ENCODE measurements at regions not wholly inside any gene's neighbourhood (a gene's known extent, or its start where the extent isn't known, plus 50 kb on each side); places are given as distances from the start of the nearest gene placed in this dataset.
A peak's percentile ranks its signal among the peaks of the same experiment; 100 is the strongest.

GRCh38 chr11:69903211-69903610, 84.0 kb upstream of the FGF3 start:
- POLR2A ChIA-PET, result no interaction called here
- H3K27me3 Mint-ChIP-seq, result peaks cover 4 to 54% (median 39%) of the 10 kb centered on the region in 5 donors
- H3K27ac Mint-ChIP-seq, result no peak overlapping the region
- DNase-seq (no peak), ATAC-seq (no peak)
- no peaks in the 10 kb centered on the region for H3K4me1 Mint-ChIP-seq
- no peaks in the 10 kb centered on the region for H3K9me3 Mint-ChIP-seq
- no peaks in the 10 kb centered on the region for H3K36me3 Mint-ChIP-seq
- no peak overlapping the region for H3K4me3 Mint-ChIP-seq

DNA sequence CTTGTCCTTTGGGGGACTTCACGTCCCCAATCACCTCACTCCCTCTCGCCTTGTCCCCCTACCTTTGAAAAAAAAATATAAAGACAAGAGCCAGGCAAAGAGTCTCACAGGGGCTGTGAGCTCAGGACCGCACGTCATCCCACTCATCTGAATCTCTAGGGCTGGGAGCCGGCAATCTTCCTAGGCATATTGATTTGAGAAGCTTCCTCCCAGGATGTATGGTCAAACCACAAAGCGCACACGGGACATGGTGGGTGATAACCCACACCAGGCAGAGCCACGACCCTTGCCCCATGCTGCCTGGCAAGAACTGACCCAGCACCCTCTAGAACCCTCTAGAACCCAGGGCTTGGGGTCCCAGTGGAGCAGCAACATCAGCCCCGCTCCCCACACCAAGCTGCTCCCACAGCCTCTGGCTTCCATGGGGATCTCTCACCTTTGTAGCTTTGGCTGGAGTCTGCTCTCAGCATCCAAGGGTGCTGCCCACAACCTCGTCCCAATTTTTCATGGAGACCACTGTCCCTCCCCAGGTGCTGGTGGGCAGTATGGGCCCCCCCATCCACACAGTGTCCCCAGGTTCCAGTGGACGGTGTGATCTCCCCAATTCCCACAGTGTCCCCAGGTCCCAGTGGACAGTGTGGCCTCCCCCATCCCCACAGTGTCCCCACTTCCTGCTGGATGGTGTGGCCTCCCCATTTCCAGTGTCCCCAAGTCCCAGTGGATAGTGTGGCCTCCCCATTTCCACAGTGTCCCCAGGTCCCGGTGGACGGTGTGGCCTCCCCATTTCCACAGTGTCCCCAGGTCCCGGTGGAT, 85.2 kb upstream of the FGF3 start:
- ATAC-seq (no peak), DNase-seq (no peak)
- H3K4me1 Mint-ChIP-seq, result no peaks in the 10 kb centered on the region
- H3K4me3 Mint-ChIP-seq, result no peak overlapping the region
- H3K9me3 Mint-ChIP-seq, result no peaks in the 10 kb centered on the region
- no peak overlapping the region for H3K27ac Mint-ChIP-seq
- no peaks in the 10 kb centered on the region for H3K36me3 Mint-ChIP-seq
- H3K27me3 Mint-ChIP-seq, result peaks cover 4 to 49% (median 37%) of the 10 kb centered on the region in 5 donors
- POLR2A ChIA-PET, result no interaction called here

DNA sequence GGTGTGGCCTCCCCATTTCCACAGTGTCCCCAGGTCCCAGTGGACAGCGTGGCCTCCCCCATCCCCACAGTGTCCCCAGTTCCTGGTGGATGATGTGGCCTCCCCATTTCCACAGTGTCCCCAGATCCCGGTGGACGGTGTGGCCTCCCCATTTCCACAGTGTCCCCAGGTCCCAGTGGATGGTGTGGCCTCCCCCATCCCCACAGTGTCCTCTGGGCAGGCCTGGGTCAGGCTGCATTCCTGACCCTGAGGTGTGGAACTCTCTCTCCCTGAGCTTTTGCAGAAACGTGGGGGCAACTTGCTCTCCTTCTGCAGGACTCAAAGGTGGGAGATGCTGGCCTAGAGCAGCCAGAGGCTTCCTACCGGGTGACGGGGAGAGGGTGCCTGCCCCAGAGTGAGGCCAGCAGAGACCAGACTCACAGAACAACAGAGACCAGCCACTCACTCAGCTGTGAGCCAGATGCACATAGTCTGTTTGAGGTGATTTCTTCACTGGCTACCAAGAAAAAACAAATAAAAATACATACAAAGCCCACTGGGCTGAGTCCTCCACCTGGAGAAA, 85.8 kb upstream of the FGF3 start:
- DNase-seq (no peak), ATAC-seq (no peak)
- no peak overlapping the region for H3K27ac Mint-ChIP-seq
- POLR2A ChIA-PET, result no interaction called here
- peaks cover 4 to 42% (median 30%) of the 10 kb centered on the region in 5 donors for H3K27me3 Mint-ChIP-seq
- H3K4me3 Mint-ChIP-seq, result no peak overlapping the region
- no peaks in the 10 kb centered on the region for H3K36me3 Mint-ChIP-seq
- H3K4me1 Mint-ChIP-seq, result no peaks in the 10 kb centered on the region
- H3K9me3 Mint-ChIP-seq, result no peaks in the 10 kb centered on the region

DNA sequence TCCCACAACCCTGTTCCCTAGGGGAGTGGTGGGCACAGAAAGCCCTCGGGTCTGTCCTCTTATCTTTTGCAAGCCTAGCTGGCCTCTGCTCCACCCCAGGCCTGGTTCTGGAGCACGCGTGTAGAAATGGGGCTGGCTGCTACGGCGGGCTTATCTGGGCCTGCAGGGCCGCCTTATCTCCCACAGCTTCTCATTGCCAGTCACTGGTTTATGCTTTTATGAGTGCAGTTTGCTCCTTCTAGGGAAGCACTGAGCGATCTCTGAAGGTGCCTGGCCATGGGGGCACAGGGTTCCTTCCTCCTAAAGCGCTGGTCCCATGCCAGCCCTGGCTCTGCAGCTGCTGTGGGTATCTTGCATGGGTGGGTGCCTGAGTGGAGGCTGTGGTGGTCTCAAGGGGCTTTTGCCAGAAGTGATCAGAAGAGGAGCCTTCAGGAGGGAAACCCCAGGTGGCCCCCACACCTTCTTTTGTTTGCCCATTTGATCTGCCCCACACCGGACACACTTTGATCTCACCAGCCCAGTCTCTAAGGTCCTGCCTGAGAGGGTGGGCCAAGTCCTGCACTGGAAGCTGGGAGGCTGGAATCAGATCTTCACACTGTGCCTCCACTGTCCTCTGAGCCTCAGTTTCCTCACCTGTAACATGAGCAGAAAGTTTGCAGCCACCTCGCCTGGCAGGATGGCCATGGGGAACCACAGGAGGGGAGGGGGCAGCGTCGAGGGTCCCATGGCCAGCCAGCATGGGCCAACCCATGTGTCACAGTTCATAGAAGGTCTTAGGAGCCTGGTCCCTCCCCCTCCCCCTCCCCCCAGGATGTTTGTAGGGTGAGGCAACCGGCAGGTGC, 86.6 kb upstream of the FGF3 start:
- ATAC-seq (no peak), DNase-seq (peak in 1 of 10 donors; percentile 52)
- no peak overlapping the region for H3K27ac Mint-ChIP-seq
- POLR2A ChIA-PET, result interaction anchor here (0.5 kb wide), 1 partner anchor 222 kb away, joined by 3 read pairs; no protein-coding TSS in a partner anchor
- no peaks in the 10 kb centered on the region for H3K9me3 Mint-ChIP-seq
- H3K36me3 Mint-ChIP-seq, result no peaks in the 10 kb centered on the region
- no peak overlapping the region for H3K4me3 Mint-ChIP-seq
- H3K4me1 Mint-ChIP-seq, result no peaks in the 10 kb centered on the region
- peaks cover 4 to 45% (median 31%) of the 10 kb centered on the region in 5 donors for H3K27me3 Mint-ChIP-seq

DNA sequence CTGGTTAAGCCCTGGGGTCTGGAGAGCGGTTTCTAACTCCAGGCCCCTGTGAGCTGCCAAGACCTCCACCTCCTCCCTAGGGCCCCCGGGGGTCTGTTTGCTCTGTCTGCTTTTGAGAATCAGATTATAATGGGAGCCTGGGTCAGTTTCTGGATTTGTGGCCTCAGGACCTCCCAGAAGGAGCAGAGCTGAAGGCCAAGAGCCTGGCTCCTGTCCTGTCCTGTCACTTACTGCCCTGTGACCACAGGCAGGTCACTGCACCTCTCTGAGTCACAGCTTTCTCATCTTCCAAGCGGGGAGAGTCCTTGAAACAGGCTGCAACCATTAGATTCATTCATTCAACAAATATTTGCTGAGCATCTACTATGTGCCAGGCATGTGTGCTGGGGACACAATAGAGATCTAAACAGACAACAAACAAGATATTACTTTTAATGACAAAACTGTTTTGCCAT, 87.3 kb upstream of the FGF3 start:
- ATAC-seq, result no peak
- Mint-ChIP-seq H3K4me1 (no peaks in the 10 kb centered on the region), H3K9me3 (no peaks in the 10 kb centered on the region), H3K4me3 (no peak overlapping the region), H3K36me3 (no peaks in the 10 kb centered on the region), H3K27ac (no peak overlapping the region), H3K27me3 (peaks cover 4 to 51% (median 37%) of the 10 kb centered on the region in 5 donors)
- POLR2A ChIA-PET, result no interaction called here
- no peak for DNase-seq

DNA sequence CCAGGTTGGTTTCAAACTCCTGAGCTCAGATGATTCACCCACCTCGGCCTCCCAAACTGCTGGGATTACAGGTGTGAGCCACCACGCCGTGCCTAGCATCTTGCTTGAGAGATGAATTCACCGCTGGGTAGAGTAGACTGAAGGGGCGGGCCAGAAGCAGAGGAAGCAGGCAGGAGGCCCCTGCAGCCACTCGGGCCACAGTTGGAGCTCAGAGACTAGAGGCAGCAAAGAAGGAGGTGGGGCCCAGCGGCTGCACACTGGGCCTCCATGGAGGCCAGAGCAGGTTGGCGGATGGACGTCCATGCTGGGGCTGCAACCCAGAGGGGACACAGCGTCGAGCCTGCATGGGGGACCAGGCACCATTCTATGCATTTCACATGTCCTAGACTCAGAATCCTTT, 88.4 kb upstream of the FGF3 start:
- Mint-ChIP-seq H3K4me3 (no peak overlapping the region), H3K9me3 (no peaks in the 10 kb centered on the region), H3K4me1 (no peaks in the 10 kb centered on the region), H3K27me3 (peaks cover 4 to 62% (median 46%) of the 10 kb centered on the region in 5 donors), H3K36me3 (no peaks in the 10 kb centered on the region), H3K27ac (no peak overlapping the region)
- no peak for DNase-seq
- ATAC-seq, result no peak
- POLR2A ChIA-PET, result interaction anchor here (0.6 kb wide), 1 partner anchor 293 kb away, joined by 4 read pairs; no protein-coding TSS in a partner anchor

DNA sequence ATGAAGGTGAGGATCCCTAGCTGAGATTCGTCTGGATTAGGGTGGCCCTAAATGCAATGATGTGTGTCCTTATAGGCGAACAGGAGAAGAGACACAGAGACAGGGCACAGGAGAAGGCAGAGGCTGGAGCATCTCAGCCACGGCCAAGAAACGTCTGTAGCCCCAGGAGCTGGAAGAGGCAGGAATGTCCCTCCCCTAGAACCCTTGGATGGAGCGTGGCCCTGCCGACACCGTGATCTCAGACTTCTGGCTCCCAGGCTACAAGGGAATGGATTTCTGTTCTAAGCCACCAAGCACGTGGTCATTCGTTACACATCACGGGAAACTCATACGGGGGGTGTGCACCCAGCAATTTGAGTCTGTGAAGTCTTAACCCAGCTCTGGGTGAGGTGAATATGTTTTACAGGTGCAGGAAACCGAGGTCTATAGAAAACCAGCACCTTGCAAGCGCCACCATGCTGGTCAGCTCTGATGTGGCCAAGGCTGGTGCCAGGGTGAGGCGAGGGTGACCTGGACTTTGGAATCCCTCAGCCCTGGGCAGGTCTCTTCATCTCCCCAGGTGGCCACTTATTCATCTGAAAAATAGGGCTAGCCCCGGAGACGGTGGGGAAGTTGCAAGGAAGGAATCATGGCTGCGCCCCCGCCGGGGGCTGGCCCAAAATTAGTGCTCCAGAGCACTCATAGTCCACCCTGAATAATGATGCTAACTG, 89.5 kb upstream of the FGF3 start:
- no peaks in the 10 kb centered on the region for H3K36me3 Mint-ChIP-seq
- DNase-seq (no peak), ATAC-seq (no peak)
- no peaks in the 10 kb centered on the region for H3K4me1 Mint-ChIP-seq
- H3K4me3 Mint-ChIP-seq, result no peak overlapping the region
- POLR2A ChIA-PET, result no interaction called here
- peaks cover 4 to 68% (median 47%) of the 10 kb centered on the region in 5 donors for H3K27me3 Mint-ChIP-seq
- peak overlapping the region in 1 of 10 donors; percentile 69 for H3K27ac Mint-ChIP-seq
- H3K9me3 Mint-ChIP-seq, result no peaks in the 10 kb centered on the region

GRCh38 chr11:69909561-69910518, 90.6 kb upstream of the FGF3 start:
- Mint-ChIP-seq H3K27ac (no peak overlapping the region), H3K36me3 (no peaks in the 10 kb centered on the region), H3K4me3 (no peak overlapping the region), H3K4me1 (no peaks in the 10 kb centered on the region), H3K9me3 (no peaks in the 10 kb centered on the region), H3K27me3 (peaks cover 4 to 69% (median 42%) of the 10 kb centered on the region in 5 donors)
- POLR2A ChIA-PET, result interaction anchor here (1.0 kb wide), 1 partner anchor 286 kb away, joined by 3 read pairs; no protein-coding TSS in a partner anchor
- ATAC-seq, result no peak
- peak in 2 of 10 donors; percentile 11 to 61 for DNase-seq

- peaks cover 10 to 78% (median 48%) of the 10 kb centered on the region in 5 donors for H3K27me3 Mint-ChIP-seq
- H3K27ac Mint-ChIP-seq, result peak overlapping the region in 1 of 10 donors; percentile 29
- DNase-seq, result peak in 1 of 10 donors; percentile 52
- peaks cover 0 to 6% (median under 1%) of the 10 kb centered on the region in 4 donors for H3K4me1 Mint-ChIP-seq
- no peak overlapping the region for H3K4me3 Mint-ChIP-seq
- no peaks in the 10 kb centered on the region for H3K36me3 Mint-ChIP-seq
- H3K9me3 Mint-ChIP-seq, result peaks cover 0 to 1% (median 0%) of the 10 kb centered on the region in 9 donors
- no peak for ATAC-seq
- POLR2A ChIA-PET, result interaction anchor here (1.0 kb wide), 1 partner anchor 285 kb away, joined by 3 read pairs; no protein-coding TSS in a partner anchor
Observed at GRCh38 chr11:69910519-69911309, 91.5 kb upstream of the FGF3 start.

DNA sequence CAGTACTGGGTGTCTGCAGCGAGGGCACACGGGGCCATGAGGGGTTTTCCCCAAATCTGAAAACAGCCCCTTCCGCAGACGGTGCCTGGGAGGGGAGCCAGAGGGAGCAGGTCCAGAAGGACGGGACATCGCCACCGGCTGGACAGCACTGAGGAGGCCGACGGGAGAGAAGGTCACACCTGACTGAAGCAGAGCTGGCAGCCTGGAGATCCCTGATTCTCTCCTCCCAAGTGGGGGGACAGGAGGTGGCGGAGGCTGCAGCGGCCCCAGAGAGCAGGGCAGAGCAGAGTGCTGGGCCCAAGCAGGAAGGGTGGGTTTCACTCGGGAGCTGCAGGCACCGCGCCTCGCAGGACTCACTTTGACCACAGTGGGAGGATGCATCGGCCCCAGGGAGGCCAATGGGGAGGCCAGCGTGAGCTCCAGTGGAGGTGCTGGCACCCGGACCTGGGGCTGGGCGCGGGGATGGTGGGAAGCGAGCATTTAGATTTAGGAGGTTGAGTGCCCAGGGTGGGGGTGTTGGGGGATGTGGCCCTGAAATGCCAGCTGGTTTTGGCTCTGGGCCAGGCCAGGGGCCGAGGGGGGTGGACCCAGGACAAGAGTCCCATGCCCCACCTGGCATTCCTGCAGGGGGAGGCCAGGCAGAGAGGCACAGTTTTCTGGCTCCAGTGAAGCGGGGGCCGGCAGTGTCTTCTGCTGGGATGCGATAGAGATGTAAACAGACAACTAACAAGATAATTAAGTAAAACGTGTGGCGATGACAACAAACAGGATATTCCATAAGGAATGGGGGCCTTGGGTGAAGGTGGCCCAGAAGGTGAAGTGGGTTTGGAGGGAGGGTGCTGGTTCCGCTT, 92.3 kb upstream of the FGF3 start:
- DNase-seq (peak in 1 of 10 donors; percentile 58), ATAC-seq (no peak)
- POLR2A ChIA-PET, result no interaction called here
- H3K4me1 Mint-ChIP-seq, result peaks cover 0 to 6% (median under 1%) of the 10 kb centered on the region in 4 donors
- no peaks in the 10 kb centered on the region for H3K36me3 Mint-ChIP-seq
- peak overlapping the region in 1 of 10 donors; percentile 29 for H3K27ac Mint-ChIP-seq
- peaks cover 10 to 78% (median 42%) of the 10 kb centered on the region in 5 donors for H3K27me3 Mint-ChIP-seq
- peaks cover 0 to 1% (median 0%) of the 10 kb centered on the region in 9 donors for H3K9me3 Mint-ChIP-seq
- H3K4me3 Mint-ChIP-seq, result no peak overlapping the region

Data from naive thymus-derived CD8-positive, alpha-beta T cell (primary cell).